Esophagus muscularis mucosa (tissue), 4 donors: ENCODE measurements at regions not wholly inside any gene's neighbourhood (a gene's known extent, or its start where the extent isn't known, plus 50 kb on each side); places are given as distances from the start of the nearest gene placed in this dataset.

Source experiments
- DNase-seq: peaks from one replicate; pipeline ENCODE4 v3.0.0-alpha.2; 2017; ENCODE audit errors: extremely low spot score
- H3K27ac ChIP-seq, 4 donors: fragments of 200-600 bp; sonication (generic); replicated peaks in 1 of 4; 1 replicate in 3 of 4; 2 replicates in 1 of 4; pipeline ENCODE4 v1.5.1; 2016 to 2019; ENCODE audit warnings: mild to moderate bottlenecking in 1 of 4
- H3K27me3 ChIP-seq, 4 donors: fragments of 200-600 bp; sonication (generic); one replicate each; pipeline versions ENCODE4 v1.5.1 to v1.6.0; 2016 to 2019
- H3K36me3 ChIP-seq, 4 donors: fragments of 200-600 bp; sonication (generic); one replicate each; pipeline ENCODE4 v1.5.1; 2016 to 2019
- H3K4me1 ChIP-seq, 4 donors: fragments of 200-600 bp; sonication (generic); one replicate each; pipeline ENCODE4 v1.5.1; 2016 to 2019
- H3K4me3 ChIP-seq, 4 donors: fragments of 200-600 bp; sonication (generic); 1 replicate in 2 of 4; 2 replicates in 2 of 4; pipeline ENCODE4 v1.5.1; 2016 to 2019; ENCODE audit warnings: mild to moderate bottlenecking in 4 of 4, moderate library complexity in 1 of 4
- H3K9me3 ChIP-seq, 4 donors: fragments of 200-600 bp; sonication (generic); 1 replicate in 3 of 4; 2 replicates in 1 of 4; pipeline ENCODE4 v1.5.1; 2016 to 2019
- CTCF ChIP-seq, 3 experiments: fragments of 200-600 bp in 2 of 3; fragments of 450-650 bp in 1 of 3; sonication (generic) in 2 of 3; IDR thresholded peaks; one replicate each; pipeline ENCODE4 v1.5.1; 2017 to 2019; ENCODE audit warnings: antibody characterized with exemption in 3 of 3, mild to moderate bottlenecking in 2 of 3, moderate library complexity in 1 of 3
- EP300 ChIP-seq: sonication (generic); formaldehyde crosslinking; IDR thresholded peaks from one replicate; pipeline ENCODE4 v1.6.1; 2017; ENCODE audit warnings: antibody characterized with exemption
- POLR2A ChIP-seq: fragments of 450-650 bp; IDR thresholded peaks from one replicate; pipeline ENCODE4 v1.6.1; 2017; ENCODE audit warnings: antibody characterized with exemption, moderate library complexity, mild to moderate bottlenecking, low read depth
- POLR2AphosphoS5 ChIP-seq, 2 donors: sonication (generic); formaldehyde crosslinking; IDR thresholded peaks; one replicate each; pipeline ENCODE4 v1.6.1; 2017; ENCODE audit warnings: antibody characterized with exemption in 2 of 2
- WGBS: methylation state at CpG from one replicate; pipeline ENCODE4 v1.1.5; 2018; 5-methylcytosine and 5-hydroxymethylcytosine counted together
- intact Hi-C: fragments of 100-400 bp; cut with DNase I; formaldehyde crosslinking; loops from one replicate; pipeline ENCODE4 v1.15.1; 2023

DNA sequence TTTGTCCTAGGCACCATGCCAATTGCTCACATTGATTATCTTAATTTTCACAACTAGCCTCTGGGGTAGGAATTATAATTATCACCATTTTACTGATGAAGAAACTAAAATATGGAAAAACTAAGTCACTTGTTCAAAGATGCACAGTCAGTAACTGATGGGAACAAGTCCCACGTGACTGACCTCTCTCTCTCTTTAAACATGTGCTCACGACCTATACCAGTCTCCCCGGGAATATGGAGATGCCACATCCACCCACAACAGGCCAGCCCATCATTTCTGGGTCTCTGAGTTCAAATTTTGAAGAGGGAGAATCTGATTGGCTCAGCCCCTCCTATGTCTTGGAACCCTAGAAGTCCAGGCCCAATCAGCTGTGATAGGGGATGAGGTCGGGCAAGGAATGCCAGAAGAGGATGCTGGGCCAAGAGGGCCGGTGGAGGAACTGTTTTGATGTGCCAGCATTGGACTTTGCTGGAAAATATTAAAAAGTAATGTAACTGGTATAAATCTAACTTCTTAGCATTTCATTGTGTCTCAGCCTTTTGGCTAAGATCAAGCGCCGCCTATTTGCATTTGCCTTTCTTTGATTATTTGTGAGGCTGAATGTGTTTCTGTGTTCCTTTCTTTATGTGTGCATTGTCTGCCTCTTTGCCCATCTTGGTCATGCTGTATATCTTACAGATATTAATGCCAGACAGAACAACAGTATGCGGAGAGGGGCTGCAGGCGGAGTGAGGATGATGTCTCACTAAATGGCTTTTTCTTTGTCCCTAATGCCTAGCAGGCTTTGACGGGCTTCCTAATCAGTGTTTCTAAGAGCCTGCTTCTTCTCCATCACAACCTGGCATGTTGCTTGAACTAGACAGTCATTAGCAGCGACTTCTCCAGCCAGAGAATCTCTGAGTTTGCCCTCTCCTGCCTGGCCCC, 126.6 kb downstream of the VEGFA start:
- DNase-seq, result no peak
- intact Hi-C loops, result no loop called here
- Histone ChIP-seq H3K4me3 (no peak overlapping the region), H3K36me3 (no peaks in the 10 kb centered on the region), H3K9me3 (no peaks in the 10 kb centered on the region), H3K27ac (no peak overlapping the region), H3K4me1 (peaks cover 0 to 11% (median 9%) of the 10 kb centered on the region in 4 donors), H3K27me3 (peaks cover 0 to 1% (median 0%) of the 10 kb centered on the region in 4 donors)
- WGBS, result 73% methylated on average over 11 of the region's 11 CpGs
- TF ChIP-seq CTCF (IDR thresholded peaks at IDR 0.05) (no peak), POLR2AphosphoS5 (IDR thresholded peaks at IDR 0.05) (no peak), EP300 (no peak), POLR2A (no peak)

GRCh38 chr6:43895656-43896328, 125.8 kb downstream of the VEGFA start:
- Histone ChIP-seq H3K27ac (no peak overlapping the region), H3K36me3 (no peaks in the 10 kb centered on the region), H3K4me1 (peaks cover 0 to 5% (median 3%) of the 10 kb centered on the region in 4 donors), H3K9me3 (no peaks in the 10 kb centered on the region), H3K27me3 (peaks cover 0 to 9% (median 0%) of the 10 kb centered on the region in 4 donors), H3K4me3 (no peak overlapping the region)
- TF ChIP-seq POLR2AphosphoS5 (IDR thresholded peaks at IDR 0.05), result no peak
- no peak for TF ChIP-seq EP300
- TF ChIP-seq POLR2A, result no peak
- TF ChIP-seq CTCF (IDR thresholded peaks at IDR 0.05), result no peak
- WGBS, result 48% methylated on average over 5 of the region's 5 CpGs
- DNase-seq, result no peak
- intact Hi-C loops, result no loop called here

DNA sequence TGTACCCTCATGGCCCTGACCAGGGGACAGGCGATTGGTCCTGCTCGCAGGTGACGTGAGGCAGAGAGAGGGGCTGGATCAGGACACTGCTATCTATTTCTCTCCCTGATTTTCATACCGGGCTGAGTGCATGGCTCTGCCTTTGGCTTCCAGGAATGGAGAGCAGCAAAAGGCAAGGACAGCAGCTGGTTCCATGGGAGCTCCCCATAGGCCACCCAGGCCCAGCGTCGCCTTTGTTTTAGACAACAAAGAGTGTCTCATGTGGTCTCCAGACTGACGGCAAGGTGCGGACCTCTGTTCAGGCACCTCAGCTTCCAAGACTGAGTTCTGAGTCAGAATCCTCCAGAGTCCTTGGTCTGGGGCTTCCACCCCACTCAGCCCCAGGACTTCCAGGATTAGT, 123.1 kb downstream of the VEGFA start:
- DNase-seq, result no peak
- intact Hi-C loops, result no loop called here
- Histone ChIP-seq H3K9me3 (no peaks in the 10 kb centered on the region), H3K4me1 (no peaks in the 10 kb centered on the region), H3K27me3 (peaks cover 0 to 29% (median 0%) of the 10 kb centered on the region in 4 donors), H3K36me3 (no peaks in the 10 kb centered on the region), H3K27ac (no peak overlapping the region), H3K4me3 (no peak overlapping the region)
- WGBS, result 91% methylated on average over 8 of the region's 8 CpGs
- TF ChIP-seq POLR2AphosphoS5 (IDR thresholded peaks at IDR 0.05) (no peak), POLR2A (no peak), CTCF (IDR thresholded peaks at IDR 0.05) (no peak), EP300 (no peak)

DNA sequence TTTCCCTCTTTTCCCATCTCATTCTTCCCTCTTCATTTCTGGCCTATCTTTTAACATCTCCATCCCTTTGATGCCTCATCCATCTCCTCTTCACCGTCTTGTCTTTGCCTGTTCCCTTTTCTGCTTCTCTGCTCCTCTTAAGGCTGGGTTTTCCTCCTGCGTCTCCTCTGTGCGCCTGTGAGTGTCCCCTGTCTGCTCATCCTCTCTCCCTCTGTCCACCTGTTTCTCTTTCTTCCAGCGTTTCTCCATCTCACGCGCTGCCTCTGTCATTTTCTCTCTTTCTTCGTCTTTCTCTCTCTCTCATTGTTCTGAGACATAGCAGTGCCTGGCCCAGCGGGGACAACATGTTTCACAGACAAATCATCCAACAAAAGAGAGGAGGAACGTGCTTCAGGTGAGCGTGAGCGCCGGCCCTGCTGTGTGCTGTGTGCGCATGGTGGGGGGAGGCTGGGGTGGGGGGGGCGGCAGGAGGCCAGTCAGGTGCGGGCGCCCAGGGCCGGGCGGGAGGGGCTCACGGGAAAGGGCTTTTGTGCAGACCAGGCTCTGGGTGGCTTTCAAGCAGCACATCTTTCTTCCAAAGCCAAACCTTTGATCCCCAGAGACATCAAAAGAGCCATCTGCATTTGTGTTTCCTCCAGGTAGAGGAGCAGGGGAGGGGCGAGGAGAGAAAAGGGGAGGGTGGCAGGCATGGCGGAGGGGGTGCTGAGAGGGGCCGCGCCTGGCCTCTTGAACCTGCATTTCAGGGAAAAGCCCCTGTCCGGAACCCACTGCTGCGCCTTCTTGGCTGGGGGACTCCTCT, 121.3 kb downstream of the VEGFA start:
- H3K36me3 ChIP-seq, result no peaks in the 10 kb centered on the region
- H3K9me3 ChIP-seq, result no peaks in the 10 kb centered on the region
- no peak for DNase-seq
- no peaks in the 10 kb centered on the region for H3K4me1 ChIP-seq
- TF ChIP-seq POLR2A, result no peak
- TF ChIP-seq CTCF (IDR thresholded peaks at IDR 0.05), result no peak
- TF ChIP-seq EP300, result no peak
- TF ChIP-seq POLR2AphosphoS5 (IDR thresholded peaks at IDR 0.05), result no peak
- WGBS, result 61% methylated on average over 25 of the region's 25 CpGs
- H3K27me3 ChIP-seq, result peaks cover 0 to 30% (median 0%) of the 10 kb centered on the region in 4 donors
- intact Hi-C loops, result no loop called here
- no peak overlapping the region for H3K27ac ChIP-seq
- H3K4me3 ChIP-seq, result no peak overlapping the region
